HUDEP-2 (cell line): ENCODE measurements at regions not wholly inside any gene's neighbourhood (a gene's known extent, or its start where the extent isn't known, plus 50 kb on each side); places are given as distances from the start of the nearest gene placed in this dataset.
"Not testable (repeated sequence)": the region's sequence is repeated elsewhere in the genome, so short reads cannot be mapped to it uniquely, and the experiment has no call there.

Source experiments
- DNase-seq, 76 experiments: peaks; one replicate each; lab custom pipeline; 2025; ENCODE audit not compliant: unreplicated experiment in 76 of 76; lab: John Stamatoyannopoulos, UW

GRCh38 chr9:33734941-33735835, 60.2 kb upstream of the PRSS3 start:
- DNase-seq, result not testable (repeated sequence)

DNA sequence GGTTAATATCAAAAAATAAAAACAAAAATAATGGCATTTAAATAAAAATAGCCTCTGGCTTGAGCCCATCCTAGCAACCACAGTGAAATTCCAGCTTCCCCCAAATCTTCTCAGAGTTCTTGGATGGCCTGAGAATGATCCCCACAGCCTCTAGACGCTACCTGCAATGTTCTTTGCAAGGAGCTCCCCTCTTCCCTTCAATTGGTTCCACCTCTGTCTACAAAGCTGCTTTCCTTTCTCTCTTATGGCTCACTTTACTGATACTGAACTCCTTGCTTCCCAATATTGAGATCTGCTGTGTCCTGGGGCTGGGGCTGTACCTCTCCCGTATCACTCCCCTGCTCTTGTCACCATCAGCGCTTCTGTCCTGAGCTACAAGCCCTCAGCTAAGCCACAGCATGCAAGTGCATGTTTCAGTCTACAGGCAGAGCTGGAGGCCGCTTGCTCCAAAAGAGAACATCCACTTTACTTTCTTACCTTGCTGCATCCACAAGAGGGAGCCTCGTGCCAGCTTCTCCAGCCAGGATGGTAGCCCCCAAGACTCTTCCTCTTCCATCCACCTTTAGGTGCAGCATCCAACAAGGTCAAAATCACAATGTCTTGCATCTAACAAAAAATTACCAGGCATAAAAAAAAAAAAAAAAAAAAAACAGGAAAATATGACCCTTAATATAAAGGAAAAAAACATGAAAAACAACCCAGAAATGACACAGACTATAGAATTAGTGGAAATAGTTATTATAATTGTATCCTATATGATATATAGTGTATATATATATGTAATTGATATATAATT, 57.4 kb upstream of the PRSS3 start:
- DNase-seq, result peak in 25 of 76 experiments; percentile 2 to 52 (median 11)

GRCh38 chr9:33739398-33739797, 56.0 kb upstream of the PRSS3 start:
- DNase-seq, result no peak

GRCh38 chr9:33740075-33740474, 55.3 kb upstream of the PRSS3 start:
- DNase-seq, result no peak

- not testable (repeated sequence) for DNase-seq
Measured at GRCh38 chr9:33740958-33741357, 54.4 kb upstream of the PRSS3 start.

DNA sequence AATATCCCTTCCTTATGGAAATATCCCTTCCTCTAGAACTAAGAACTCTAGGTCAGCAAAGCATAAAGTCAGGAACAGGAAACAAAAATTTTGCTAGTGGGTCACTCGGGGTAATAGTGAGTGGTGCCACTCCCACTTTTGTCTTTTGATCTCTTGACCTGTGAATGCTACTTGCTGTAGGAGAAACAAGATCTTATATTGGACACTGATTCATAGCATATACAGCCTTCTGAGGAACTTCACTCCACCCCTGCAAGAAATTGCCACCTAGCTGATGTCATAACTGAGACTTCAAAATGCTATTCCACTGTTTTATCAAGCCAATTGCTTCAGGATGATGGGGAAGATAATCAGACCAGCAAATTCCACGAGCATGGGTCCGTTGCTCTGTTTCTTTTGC, 53.3 kb upstream of the PRSS3 start:
- DNase-seq, result no peak

- DNase-seq, result peak in 19 of 76 experiments; percentile 3 to 55 (median 18)
Measured at GRCh38 chr9:33742519-33742918, 52.8 kb upstream of the PRSS3 start.
